HG03039 (cell line): ENCODE measurements at regions not wholly inside any gene's neighbourhood (a gene's known extent, or its start where the extent isn't known, plus 50 kb on each side); places are given as distances from the start of the nearest gene placed in this dataset.
"Not testable (repeated sequence)": the region's sequence is repeated elsewhere in the genome, so short reads cannot be mapped to it uniquely, and the experiment has no call there.

Experiments used
- ATAC-seq: cut with Tn5 transposase; IDR thresholded peaks from one replicate; pipeline ENCODE4 v1.9.1; 2021; ENCODE audit warnings: mild to moderate bottlenecking, moderate library complexity; ENCODE audit not compliant: unreplicated experiment

DNA sequence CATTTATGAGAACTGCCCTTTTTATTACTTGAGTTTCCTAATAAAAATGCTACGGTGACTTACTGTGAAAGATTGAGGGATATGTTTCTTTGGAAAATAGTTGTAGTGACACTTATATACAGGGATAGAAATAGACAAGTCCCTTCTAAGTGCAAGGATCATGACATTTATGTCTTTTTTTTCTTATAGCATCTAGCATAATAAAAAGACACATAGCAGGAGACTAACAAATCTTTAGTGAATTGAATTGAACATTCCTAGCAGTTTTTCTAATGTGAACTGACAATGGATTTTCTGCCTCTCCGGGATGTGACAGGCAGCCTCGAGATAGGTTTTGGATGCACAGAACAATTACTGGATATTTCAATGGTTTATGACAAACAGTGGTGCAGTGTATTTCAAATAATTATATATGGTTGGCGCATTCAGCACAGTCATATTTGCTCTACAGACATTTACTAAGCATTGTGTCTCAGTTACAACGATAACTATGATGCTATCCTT lies 562.8 kb downstream of the ADCYAP1 start:
- ATAC-seq = no peak

DNA sequence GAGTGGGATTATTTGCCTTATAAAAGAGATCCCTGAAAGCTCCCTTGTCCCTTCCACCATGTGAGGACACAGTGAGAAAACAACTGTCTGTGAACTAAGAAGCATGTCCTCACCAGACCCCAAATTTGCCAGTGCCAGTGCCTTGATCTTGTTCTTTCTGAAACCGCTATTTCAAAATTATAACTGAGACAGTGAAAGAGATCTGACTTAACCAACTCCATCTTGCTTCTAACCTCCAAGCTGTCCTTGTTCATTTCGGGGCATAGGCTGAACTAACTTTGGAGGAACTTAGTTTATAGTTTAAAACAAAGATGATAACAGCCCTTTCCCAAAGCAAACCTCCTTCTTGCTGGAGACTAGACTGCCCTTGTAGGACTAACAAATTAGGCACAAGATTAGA lies 563.9 kb downstream of the ADCYAP1 start:
- no peak for ATAC-seq

DNA sequence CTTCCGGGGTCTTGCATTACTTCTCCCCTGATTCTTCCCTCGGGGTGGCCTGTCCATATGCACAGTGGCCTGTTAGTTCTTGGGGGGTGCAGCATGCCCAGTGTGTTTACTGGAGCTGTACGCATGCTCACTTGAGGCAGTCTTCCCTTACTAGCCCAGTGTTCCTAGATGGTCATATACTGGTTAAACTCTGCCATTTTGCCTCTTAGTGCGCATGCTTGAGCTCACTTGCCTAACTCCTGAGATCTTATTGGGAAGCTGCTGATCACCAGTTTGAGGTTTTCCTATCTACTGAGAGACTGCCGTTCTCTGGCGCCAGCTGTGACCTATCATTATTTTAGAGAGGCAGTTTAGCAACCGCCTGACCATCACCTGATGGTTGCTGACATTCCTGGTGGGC lies 571.2 kb downstream of the ADCYAP1 start:
- ATAC-seq = no peak

DNA sequence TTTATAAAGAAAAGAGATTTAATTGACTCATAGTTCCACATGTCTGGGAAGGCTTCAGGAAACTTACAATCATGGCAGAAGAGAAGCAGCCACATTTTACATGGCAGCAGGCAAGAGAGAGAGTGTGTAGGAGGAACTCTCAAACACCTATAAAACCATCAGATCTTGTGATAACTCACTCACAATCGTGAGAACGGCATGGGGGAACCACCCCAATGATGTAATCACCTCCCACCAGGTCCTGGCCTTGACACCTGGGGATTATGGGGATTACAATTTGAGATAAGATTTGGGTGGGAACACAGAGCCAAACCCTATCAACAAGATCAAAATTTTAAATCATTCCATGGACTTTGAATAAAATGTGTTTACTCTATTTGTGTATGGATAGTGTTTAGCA lies 575.6 kb downstream of the ADCYAP1 start:
- no peak for ATAC-seq

DNA sequence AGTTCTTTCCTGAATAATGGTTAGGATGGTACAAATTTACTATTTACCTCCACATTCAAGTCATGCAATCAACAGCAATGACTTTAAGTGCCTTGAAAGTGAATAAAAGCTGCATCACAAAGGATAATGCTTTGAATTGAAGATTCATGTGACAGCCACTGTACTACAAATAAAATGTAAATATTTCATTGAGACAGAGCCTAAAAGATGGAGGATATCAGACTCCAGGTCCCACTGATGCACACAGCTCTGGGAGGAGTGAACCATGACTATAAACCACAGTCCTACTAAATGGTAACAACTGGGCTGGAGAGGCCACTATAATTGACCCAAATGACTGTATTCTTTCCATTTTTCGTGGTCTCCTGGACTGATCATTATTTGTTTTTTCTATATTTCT lies 576.9 kb downstream of the ADCYAP1 start:
- ATAC-seq = no peak

DNA sequence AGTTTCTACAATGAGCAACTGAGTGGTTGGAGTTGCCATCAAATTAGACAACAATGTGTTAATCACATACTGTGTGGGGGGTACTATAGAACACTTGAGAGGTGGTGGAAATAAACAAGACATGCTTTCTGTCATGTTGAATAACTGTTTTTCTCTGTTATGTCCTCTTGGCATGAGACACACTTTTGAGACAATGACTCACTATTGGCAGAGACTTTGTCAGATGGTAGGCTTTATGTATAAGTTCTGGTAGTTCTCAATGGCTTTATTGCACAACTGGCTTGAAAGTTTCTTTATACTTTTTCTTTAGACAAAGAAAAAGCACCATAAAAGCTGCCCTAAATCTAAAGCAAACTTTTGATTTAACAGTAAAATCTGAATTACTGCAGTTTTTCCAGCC lies 578.7 kb downstream of the ADCYAP1 start:
- ATAC-seq = no peak

DNA sequence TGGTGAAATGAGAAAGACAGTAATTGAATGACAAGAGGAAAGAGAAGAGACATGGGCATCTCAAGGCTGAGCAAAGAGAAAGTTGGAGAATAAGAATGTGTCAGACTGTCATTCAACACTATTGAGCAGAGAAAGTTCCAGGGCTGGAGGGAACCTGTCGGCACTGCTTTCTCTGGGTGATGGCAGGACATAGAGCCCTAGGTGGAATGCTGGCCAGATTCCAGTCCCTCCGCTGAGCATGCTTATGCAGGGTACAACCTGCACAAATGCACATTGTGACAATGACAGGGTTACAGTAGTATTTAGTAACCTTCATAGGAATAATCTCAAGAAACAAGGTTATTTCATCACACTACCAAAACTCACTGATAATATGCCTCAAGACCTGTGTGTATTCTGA lies 582.8 kb downstream of the ADCYAP1 start:
- no peak for ATAC-seq

DNA sequence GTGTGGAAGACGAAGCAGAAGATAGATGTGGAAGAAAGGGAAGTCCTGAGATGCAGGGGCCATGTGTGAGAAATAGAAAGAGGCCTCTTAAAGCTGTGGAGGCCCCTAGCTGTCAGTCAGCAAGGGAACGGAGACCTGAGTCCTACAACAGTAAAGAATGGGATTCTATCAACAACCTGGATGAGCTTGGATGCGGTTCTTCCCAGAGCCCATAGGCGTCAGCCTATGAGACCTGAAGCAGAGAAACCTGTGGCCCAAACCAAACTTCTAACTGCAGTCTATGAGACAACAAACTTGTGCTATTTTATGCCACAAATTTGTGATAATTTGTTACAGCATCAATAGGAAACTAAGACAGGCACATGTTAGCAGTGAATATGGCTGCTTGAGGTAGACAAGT lies 583.7 kb downstream of the ADCYAP1 start:
- ATAC-seq = no peak

DNA sequence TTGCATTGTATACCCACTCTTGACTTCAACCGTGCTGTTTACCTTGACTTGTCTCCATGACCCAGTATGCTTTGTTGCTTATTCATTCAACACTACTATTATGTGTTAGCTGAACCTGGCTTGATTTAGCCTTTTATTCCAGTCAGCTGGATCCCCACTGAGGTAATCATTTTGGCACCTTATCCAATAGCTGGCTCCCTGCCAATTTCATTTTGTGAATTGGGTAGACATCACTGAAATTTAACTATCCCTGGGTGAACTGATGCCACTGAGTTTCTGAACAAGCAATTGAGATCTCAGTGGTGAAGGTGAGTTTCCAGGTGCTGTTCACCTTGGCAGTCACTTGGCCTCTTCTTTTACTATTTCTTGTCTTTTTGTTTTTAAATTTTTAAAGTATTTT lies 584.3 kb downstream of the ADCYAP1 start:
- ATAC-seq = no peak

DNA sequence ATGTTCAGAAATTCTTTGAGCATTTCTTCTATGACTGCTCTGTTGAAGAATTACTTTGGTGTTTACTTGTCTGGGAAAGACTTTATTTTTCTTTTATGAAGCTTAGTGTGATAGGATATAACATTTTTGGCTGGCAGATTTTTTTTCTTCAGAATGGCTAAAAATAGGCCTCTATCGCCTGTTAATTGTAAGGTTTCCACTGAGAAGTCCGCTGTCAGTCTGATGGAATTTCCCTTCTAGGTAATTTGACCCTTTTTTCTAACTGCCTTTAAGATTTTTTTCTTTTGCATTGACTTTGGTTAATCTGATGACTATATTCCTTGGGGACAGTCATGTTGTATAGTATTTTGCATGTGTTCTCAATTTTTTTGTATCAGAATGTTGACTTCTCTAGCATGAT lies 590.7 kb downstream of the ADCYAP1 start:
- no peak for ATAC-seq

DNA sequence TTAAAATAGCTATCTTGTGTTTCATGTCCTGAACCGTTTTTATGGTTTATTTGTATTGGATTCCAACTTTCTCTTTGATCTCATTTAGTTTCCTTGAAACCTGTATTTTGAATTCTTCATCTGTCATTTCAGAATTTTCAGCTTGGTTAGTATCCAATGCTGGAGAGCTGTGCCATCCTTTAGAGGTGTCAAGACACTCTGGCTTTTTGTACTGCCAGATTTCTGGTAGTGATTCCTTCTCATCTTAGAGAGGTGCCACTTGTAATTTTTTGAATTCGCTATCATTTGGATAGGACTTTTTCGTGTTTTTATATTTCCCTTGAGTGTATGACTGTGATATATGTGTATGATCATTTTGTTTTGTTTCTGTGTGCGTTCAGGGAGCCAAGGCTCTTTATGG lies 591.4 kb downstream of the ADCYAP1 start:
- ATAC-seq = no peak

DNA sequence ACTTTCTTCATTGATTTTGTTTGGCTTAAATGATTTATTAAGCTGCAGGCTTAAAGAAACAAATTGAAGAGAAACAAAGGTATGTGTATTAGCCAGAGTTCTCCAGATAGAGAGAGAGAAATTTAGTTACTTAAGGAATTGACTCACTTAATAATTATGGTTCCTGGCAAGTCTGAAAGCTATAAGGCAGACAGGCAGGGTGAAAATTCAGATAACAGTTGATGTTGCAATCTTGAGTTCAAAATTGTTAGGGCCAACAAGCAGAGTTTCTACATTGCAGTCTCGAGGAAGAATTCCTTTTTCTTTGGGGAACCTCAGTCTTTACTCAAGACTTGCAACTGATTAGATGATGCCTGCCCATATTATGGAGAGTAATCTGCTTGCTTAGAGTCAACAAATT lies 593.5 kb downstream of the ADCYAP1 start:
- no peak for ATAC-seq

DNA sequence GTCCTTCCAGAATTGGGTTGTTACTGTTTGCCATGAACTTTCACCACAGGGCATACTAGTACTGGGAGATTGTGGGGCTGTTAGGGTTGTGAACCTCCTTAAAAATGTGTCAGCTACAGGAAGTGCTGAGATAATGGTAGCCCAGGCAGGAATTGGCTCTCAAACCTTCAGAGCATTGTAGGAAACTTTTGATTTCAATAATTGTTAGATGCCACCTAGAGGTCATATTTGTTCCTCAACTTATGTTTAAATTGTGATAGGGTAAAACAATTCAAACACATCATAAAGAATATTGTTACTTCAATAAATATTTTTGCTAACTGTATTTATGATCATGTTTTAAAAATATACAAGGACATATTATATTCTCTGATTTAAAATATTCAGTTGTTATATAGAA lies 594.6 kb downstream of the ADCYAP1 start:
- ATAC-seq = no peak

DNA sequence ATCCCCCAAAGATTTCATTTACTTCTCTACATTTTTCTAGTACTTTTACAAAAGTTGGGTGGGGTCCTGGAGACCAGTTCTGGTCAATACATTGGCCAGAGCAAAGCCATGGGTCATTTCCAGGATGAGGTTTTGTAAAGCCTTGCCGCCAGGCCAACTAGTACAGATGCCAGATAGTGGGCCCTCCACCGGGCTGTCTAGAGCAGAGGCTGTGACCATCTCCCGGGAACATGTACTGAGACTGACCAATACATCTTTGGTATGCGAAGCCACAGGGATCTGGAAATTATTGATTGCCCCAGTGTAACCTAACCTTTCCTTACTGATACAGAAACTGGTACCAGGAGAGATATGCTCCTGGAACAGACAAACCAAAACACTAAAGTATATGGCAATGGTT lies 599.2 kb downstream of the ADCYAP1 start:
- ATAC-seq = no peak

DNA sequence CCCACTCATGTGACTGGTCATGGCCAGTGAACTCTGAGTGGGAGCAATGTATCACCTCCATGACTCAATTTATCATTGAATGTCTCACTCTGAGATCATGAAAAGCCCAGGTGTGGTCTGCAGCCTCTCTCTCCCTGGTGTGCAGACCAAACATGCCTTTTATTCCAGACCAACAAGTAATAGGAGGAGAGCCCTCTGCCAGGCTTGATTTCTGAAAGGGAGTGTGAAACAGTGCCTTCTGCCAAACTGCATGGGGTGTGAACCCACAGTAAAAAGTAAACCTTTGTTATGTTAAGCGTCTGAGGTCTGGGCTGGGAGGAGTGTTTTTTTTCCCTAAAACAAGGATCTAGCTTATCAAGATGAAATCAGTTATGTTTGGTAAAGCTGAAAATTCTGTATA lies 601.2 kb downstream of the ADCYAP1 start:
- no peak for ATAC-seq

DNA sequence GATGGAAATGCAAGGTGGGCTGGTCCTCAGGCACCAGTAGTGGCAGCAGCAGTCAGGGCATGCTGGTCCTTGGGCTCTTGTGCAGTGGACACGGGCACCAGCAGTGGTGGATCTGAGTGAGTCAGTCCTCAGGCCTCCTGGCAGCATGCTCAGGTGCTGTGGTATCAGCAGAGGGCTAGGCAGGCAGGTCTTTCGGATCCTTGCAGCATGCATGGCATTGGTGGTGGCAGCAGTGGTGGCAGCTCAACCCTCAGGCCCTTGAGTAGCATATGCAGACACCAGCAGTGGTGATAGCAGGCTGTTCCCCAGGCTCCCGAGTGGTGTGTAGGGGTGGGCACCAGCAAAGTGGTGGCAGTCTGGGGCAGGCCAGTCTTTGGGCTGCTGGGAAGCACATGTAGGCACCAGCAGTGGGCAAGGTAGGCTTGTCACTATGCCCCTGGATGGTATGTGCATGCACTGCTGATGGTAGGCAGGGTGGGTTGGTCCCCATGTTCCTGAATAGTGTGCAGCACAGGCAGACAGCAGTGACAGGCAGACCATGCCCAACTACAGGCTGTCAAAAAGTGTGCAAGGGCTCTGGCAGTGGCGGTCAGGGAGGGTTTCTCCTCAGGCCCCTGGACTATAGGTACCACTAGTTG lies 606.0 kb downstream of the ADCYAP1 start:
- no peak for ATAC-seq

DNA sequence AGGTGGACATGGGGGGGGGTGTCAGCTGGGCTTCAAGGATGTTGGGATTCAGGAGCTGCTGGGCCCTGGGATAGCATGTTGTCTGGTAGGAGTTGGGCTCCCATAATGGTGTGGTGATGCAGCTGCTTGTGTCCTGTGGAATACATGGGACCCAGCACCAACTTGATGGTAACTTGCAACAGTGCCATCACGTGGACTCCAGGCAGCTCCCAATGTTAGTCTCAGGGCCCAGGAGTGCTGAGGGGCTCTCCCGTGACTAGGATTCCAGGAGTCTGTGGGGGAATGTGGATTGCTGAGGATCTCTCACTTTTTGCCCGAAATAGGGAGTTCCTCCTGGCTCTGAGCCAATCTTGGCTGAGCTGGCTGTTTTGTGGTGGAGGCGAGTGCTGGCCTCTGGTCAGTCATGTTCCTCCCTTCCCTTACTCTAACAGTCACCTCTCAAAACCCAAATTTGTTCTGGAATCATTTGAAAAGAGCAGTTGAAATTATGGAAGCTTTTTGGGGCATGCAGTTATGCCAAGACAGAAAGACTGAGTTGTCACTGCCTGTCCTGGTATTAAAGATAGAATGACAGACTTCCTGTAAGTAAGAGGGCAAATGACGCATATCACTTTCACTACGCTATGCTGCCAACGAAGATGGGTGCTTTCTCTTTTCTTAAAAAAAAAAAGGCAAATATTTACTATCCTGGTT lies 607.1 kb downstream of the ADCYAP1 start:
- no peak for ATAC-seq

DNA sequence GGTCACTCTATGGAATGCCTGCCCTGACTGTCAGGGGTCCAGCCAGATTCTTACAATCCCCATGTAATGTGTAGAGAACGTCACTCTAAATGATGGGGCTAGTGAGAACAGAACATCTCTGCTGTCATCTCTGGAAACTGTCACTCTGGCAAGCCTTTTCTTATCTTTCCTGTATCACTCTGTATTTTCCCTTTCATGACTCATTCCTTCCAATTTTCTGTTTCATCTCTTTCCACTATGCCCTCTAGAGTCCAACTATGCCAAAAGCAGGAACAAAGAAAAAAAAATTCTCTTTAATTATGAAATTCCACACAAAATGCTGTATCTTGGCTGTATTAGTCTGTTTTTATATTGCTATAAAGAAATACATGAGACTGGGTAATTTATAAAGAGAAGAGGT lies 608.8 kb downstream of the ADCYAP1 start:
- no peak for ATAC-seq

DNA sequence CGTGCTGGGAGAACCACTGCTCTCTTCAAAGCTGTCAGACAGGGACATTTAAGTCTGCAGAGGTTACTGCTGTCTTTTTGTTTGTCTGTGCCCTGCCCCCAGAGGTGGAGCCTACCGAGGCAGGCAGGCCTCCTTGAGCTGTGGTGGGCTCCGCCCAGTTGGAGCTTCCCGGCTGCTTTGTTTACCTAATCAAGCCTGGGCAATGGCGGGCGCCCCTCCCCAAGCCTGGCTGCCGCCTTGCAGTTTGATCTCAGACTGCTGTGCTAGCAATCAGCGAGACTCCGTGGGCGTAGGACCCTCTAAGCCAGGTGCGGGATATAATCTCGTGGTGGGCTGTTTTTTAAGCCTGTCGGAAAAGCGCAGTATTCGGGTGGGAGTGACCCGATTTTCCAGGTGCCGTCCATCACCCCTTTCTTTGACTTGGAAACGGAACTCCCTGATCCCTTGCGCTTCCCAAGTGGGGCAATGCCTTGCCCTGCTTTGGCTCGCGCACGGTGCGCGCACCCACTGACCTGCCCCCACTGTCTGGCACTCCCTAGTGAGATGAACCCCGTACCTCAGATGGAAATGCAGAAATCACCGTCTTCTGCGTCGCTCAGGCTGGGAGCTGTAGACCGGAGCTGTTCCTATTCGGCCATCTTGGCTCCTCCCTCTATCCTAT lies 617.0 kb downstream of the ADCYAP1 start:
- not testable (repeated sequence) for ATAC-seq

DNA sequence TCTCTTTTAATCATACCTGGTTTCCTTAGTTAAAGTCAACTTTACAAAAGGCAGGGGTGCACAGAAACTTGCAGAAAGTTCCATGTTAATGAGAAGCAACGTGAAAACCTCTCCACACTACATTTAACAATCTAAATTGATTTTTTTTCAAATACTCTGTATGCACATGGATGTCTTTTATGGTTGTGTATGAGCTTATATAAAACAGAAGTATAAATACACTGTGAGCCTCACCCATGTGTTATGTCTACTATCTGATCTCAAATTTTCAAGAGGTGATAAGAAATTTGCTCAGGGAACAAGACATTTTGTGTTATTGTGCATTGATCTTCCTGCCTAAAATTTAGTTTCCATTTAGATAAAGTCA lies 617.6 kb downstream of the ADCYAP1 start:
- no peak for ATAC-seq

DNA sequence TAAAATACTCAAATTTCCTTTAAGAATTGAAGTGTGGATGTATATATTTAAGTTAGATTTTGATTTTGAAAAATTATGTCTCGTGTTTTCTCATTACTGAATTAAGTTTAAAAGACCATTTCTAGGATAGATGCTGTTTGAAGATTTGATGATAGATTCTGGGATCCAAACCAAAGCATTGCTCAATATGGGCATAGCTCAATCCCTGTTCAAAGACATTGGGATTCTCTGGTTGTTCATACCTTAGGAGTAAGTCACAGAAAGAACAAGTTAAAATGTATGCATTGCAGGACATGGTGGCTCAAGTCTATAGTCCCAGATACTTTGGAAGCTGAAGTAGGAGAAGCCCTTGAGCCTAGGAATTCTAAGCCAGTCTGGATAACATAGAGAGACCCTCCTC lies 622.3 kb downstream of the ADCYAP1 start:
- ATAC-seq = no peak

DNA sequence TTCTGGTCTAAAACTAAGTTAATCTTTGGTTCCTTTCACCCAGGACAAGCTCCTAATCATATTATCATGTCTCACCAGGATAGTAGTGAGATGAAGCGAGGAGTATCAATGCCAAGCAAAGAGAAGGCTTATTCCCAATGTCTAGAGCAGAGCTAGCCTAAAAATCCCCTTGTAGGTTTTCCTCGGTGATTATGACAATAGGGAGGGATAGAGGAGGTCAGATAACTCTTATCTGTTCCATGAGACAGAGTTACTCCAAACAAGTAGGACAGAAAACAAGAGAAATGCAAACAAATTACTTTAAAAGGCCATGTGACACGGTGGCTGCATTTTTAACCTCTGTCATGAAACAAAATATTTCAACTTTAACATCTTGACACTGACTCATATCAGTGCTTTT lies 623.1 kb downstream of the ADCYAP1 start:
- no peak for ATAC-seq
